GM18519 (cell line): ENCODE measurements at regions not wholly inside any gene's neighbourhood (a gene's known extent, or its start where the extent isn't known, plus 50 kb on each side); places are given as distances from the start of the nearest gene placed in this dataset.

Experiments
- ATAC-seq: cut with Tn5 transposase; IDR thresholded peaks from one replicate; pipeline ENCODE4 v1.9.1; 2021; ENCODE audit warnings: mild to moderate bottlenecking, moderate library complexity; ENCODE audit not compliant: unreplicated experiment, low FRiP score

DNA sequence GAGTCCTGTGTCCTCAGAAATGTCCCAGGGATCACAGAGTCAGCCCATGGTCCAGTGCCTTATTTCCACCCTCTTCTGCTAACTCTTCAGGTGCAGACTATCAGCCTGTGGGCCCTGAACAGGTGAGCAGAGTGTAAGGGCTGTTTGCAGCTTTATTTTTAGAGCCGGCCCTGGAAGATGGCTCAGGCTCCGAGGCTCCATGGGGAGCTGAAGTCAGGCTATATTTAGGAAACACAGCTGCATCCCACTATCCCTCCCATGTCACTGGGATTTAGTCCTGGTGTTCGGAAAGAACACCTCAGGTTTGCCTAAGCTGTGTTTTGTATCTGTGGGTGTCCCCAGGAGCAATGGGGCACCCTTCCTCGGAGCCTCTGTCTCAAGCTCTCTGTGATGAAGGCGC, 126.9 kb downstream of the RPS24 start:
- no peak for ATAC-seq

DNA sequence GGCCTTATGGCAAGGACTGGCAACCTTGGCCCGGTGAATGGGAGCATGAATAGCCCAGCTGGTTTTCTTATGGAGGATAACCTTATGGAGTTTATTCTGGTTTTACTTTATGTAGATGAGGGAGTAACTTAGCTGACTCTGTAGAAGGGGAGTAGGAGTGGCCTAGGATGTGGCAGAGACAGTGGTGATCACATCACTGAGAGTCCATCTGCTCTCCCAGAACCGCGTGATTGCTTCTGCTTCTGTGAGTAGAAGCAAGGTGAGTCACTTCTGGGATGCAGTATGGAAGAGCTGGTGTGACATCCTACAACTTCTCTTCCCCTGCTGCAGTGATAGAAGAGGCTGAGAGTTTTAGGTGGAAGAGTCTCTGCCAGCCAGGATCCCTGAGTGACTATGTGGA, 129.2 kb downstream of the RPS24 start:
- ATAC-seq = no peak

DNA sequence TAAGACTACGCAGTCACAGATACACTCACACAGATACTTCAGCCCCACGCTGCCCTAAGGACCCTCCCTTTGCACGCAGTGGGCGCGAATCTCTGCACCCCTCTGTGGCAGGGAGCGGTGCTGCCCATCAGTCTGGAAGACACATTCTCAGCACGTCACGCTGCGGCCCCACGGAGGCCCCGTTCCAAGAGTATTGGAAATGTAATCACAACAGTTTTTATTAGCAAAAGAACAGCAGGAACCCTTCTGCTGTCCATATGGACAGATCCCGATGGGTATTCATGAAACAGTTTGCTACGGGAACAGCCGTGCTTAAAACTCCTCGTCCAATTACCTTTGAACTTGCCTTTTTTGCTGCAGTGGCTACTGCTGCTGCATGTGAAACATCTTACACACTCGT, 131.0 kb downstream of the RPS24 start:
- no peak for ATAC-seq

DNA sequence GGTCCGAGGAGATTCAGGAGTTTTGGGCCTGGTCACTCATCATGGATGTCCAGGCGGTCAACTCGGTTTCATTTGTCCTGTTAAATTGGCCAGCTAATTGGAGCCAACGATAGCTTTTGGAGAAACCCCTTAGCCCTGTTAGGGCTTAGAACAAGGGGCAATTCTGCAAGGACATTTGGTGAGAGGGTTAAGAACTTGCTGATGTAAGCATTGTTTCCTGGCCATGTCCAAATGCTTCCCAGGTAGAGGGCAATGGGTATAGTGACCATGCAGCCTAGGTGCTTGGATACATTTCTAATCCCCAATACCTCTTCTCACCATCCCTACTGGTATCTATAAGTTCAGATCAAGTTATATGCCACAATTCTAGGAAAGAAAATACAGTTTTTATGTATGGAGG, 131.5 kb downstream of the RPS24 start:
- ATAC-seq = no peak

DNA sequence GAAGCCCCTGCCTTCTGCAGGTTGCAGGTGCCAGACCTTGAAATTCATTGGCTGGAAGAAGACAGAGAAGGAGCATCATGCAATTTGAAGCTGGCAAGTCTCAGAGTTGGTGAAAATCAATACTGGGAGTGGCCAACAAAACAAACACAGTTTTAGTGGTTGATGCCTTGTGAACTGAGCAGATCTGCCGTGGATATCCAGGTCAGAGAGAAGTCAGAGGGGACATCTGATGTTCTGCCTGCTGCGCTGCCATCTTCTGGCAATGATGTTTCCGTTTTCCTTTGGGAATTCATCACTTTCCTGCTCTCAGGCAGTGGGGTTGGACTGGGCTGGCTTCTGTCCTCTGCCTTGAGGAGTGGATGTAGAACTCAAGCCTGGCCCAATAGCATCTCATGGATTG, 132.0 kb downstream of the RPS24 start:
- no peak for ATAC-seq

DNA sequence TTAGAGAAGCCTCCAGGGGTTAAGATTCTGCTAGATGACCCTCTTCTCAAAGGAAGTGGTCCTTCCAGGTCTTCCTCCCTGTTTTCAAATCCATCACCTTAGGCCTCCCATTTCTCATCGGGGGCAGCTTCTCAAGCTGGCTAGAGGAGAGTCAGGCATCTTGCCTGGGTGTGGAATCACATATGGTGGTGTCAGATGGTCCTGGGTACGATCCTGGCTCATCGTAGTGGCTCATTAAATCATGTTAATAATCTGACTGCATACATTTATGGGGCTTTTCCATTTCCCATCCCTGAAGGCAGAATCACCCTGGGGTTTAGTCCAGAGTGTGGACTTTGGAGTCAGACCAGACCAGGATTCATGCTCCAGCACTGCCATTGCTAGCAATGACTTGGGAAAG, 132.6 kb downstream of the RPS24 start:
- ATAC-seq = no peak

DNA sequence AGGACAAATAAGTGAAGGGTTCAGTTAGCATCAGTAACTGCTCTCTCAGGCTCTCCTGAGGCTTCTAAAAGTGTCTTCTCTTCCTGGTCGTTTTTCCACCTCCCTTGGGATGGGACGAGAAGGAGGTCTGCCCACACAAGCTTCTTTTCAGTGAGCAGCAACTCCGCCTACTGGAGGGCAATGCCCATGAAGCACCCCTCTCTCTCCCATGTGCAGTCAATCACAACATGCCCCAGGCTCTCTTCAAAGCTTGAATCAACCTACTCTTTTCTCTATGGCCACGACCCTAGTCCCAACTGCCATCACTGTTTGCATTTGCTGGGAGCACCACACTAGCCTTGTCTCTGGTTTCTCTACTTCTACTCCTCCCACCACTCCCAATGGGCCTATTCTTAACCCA, 135.6 kb downstream of the RPS24 start:
- ATAC-seq = no peak

DNA sequence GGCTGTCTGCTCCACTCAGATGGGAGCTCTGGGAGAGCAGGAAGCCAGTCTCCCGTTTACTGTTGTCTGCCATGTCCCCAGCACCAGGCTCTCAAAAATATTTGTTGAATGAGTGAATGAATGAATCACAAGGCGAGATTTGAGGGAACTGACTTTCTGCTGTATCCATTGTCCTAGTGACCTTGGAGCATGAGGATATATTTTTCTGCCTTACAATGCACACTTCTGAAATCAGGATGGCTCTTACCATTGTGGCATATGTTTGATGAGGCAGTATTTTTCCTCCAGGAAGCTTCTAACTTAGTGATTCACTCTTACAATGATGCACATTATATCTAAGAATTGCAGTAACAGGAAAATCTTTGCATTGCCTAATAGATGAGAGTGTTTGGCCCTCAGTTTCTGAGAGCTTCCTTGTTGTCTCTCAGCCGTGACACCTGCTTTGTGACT, 136.4 kb downstream of the RPS24 start:
- ATAC-seq = no peak

DNA sequence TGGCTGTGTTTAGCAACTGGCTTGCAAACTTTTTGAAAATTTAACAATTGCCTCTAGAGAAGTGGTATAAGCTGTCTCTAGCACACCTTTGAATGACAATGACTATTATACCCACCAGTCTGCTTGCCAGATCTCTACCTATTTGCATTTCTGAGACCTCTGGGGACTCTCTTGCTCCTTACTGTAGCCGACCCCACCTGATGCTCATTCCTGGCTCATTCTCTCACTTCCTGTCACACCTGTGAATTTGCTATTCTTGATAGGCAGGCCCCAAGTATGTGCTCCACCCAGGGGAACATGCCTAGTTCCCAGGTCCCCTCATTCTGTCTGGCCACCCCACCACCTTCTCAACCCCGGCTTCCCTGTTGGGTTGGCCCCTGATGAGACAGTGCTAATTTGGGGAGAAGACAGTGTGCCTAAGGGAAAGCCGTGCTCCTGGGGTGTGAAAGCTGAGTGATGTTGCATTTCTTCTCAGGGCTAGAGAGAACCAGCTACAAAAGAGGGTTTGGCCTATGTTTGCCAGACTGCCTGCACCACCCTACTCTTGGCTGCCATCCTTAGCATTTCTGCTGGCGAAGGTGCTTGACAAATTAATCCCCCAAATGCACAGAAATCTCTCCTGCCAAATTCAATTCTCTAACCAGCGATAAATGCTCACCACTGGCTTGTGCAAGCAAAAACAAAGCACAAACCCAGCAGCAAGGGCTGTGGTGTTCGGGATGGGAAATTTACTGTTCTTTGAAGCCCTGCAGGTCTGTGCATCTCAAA, 138.2 kb downstream of the RPS24 start:
- ATAC-seq = no peak

DNA sequence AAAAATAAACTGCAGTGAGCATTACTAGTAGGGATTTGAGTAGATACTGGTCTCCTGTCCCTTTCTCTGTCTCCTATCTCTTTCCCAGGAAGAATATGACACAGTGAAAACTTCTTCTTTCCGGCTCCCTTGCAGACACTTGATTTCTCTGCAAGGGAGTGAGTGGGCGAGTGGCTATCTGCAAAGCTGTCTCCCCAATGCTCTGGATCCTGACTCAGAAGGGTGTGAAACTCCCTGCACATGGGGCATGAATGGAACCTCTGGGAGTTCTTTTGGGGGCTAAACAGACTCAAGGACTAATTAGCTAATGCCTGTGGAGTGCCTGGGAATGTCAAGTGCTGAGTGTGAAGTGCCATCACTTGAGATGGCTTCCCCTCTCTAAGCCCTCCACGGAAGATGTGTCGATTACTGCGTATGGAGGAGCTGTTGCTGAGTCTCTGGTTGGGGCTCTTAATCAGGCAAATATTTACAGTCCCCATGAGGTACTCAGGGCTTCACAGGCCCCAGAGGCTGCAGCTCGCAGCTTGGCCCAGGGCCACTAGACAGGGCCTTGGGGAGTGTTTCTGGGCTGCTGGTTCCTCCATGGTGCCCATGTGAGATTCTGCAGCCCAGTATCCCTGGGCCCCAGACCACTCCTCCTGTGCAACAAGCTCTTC, 139.8 kb downstream of the RPS24 start:
- no peak for ATAC-seq

DNA sequence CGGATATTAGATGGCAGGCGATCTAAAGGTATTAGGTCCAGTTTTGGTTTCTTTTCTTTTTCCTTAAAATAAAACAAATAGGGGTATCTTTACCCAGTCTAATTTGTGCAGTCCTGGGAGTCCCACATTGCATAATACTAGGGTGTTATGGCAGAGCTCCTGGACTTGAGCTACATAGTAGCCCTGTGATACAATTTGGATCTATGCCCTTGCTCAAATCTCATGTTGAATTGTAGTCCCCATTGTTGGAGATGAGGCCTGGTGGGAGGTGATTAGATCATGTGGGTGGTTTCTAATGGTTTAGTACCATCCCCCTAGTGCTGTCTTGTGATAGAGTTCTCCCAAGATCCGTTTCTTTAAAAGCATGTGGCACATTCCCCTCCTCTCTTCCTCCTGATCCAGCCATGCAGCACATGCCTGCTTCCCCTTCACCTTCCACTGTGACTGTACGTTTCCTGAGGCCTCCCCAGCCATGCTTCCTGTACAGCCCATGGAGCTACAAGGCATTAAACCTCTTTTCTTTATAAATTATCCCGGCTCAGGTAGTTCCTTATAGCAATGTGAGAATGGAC, 141.9 kb downstream of the RPS24 start:
- ATAC-seq = no peak

DNA sequence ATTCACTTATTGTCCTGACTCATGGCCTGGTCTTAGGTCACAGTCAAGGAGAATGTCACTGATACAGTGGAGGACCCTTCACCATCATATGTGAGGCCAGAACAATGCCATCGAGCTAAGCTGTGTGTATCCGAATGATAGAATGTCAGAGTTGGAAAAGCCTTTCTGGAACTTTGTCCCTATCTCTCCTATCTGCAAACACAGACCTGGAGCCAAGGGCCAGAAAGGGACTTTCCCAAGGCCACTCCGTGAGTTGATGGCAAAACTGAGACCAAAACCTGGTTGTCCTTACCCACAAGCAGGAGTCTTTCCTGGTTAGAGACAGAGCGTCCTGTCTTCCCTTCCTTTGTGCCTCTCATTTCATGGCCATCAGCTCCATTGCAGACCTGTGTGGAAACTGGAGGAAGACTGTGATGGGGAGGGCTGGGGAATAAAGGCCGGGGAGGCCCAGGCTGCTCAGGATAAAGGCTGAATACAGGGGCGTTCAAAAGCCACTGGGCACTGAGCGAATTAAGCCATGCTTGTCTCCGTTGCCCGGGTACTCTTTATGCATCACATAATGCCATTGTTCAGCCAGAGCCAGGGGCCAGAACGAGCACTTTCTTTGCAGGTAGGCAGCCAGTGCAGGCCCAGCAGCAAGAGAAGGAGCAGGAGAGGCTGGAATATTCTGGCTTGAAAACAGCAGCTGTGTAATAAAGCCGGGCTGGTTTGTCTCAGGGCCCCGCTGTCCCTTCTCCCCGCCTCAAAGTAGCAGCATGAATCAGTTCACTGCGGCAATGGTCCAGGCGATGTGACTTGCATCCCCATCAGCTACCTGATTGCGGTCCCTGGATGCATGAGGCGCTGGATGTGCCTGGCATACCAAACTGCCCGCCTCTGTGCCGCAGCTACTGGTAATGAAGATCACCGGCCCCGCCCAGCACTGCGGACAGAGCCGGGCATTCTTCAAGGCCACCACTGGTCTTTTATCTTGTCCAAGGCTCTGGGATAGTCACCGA, 143.0 kb downstream of the RPS24 start:
- ATAC-seq = no peak

DNA sequence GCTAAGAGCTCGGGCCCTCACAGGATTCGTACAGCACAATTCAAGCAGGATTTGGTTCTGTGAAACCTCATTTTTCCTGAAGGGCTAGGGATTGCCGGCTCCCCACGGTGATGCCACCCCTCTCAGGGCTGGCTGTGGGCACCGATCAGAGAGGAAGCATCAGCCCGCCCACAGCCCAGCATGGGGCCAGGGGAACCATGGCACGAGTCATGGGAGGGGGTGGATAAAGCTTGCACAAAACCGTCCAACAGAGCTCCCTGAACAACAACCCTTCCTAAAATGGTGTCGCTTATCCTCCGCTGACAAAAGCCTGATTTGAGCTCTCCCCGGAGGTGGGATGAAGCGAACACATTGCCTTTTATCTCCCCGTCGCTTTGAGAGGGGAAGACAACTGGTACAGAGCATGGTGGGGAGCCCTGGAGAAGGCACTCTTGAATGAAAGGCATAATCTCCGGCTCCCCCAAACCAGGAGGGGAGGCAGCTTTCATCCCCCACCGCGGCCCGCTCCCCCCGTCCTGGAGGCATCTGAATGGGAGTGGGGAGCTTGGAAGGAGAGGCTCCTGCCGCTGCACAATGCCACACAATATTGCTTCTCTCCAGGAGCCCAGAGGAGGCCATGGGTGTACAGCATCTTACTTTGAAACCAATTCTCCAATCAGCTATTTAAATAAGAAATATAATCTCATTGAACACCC, 144.0 kb downstream of the RPS24 start:
- no peak for ATAC-seq

DNA sequence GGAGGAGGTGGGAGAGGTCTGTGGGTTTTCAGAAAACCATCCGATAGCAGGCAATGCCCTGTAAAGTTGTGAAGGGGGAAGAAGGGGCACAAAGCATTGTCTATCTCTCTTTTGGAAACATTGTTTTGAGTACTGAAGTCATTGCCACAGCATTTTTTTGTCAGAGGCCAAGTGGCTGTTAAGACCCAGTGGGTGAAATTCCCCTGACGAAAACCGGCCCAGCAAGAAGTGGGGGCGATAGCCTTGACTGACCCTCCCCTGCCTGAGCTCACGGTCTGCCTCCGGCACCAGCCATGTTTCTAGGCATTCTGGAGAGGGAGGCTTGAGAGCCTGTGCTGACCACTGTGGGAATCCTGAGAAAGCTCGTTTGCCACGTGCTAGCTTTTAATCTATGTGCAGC, 144.7 kb downstream of the RPS24 start:
- ATAC-seq = no peak

DNA sequence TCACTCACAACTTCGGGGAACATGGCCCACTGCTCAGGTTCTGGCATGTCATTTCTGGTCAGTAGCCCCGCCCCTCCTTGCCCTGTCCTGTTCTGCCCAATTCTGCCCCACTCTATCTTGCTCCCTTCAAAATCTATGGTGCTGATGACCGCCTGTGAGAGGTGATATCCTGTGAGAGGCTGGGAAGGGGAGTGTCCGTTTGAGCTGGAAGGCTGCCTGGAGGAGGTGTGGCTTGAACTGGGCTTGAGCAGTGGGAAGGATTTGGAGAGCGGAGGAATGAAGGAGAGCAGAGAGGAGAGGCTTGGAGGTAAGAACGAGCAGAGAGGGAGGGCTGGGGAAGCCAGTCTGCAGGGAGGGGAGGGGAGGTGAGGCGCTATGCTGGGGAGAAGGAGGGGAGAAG, 145.3 kb downstream of the RPS24 start:
- ATAC-seq = no peak

DNA sequence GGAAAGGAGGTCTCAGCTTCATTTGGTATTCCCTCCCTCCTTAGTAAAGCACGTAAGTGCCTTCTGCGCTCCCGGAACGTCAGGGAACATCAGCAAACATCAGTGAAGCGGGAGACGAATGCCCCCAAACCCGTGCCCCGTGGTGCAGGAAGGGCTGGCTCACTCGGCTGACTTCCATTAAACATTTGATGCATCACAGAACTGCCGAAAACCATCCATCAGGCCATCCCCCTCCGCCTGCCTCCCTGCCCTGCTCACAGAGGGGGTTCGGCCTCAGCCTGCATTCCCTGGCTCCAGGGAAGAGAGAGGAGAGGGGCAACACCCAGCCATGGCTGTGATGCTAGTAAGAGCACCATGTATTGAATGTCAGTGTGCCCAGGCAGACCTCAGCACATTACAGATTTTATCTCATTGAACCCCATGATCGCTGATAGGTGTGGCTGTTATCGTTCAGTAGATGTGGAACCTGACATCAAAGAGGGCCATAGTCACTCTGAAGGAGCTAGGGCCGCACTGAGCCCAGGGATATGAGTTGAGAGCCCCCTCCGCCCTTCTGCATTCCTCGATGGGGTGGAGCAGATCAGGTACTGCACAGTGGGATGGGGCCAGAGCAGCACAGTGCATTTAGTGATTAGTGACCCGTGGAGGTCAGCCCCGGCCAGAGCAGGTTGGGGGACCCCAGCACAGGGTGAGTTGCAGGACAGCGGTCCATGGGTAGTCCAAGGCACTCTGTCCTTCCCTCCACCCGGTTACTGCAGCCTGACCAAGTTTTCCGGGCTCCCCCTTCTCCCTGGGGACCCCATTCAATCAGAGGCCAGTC, 146.4 kb downstream of the RPS24 start:
- no peak for ATAC-seq

DNA sequence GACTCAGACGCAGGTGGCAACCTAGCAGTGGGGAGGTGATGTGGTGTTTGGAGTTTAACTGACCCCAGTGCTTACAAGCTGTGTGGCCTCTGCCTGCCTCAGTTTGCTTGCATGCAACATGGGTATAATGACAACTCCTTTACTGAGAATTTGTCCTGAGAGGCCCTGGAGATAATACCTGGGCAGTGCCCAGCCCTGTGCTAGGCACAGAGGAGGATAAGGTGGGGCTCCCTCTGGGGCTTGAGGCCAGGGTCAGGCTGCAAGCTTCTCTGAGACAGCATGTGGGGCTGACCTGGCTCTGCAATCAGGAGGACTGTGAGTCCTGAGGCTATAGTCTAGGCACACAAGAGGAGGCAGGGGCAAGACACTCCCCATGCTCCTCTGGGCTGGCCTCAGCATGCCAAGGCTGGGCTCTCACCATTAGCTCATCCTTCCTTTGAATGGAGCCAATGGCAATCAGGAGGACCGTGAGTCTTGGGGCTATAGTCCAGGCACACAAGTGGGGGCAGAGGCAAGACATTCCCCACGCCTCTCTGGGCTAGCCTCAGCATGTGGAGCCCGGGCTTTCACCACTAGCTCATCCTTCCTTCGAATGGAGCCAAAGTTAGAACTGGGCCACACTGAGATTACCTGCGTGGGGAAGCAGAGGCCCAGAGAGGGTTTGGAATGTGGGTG, 147.9 kb downstream of the RPS24 start:
- no peak for ATAC-seq

DNA sequence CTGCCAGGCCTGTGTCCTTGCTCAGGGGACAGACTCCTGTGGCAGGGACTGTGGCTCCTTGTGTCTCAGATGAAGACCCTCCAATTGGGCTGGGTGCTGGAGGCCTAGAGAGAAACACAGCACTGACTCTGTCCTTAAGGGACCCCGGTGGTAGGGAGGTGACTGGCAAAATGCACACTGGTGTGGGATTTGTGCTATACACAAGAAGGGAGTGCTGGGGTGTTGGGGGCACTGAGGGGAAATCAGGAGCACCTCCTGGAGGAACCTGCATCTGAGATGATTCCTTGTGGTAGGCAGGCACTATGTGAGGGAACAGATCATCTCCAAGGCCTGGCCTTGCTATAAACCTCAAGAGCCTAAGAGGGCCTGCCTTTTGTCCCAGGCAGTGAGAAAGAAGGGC, 149.2 kb downstream of the RPS24 start:
- ATAC-seq = no peak
